Activated CD4-positive, alpha-beta T cell treated with anti-CD3 and anti-CD28 coated beads, Interleukin-10, Interleukin-2, amounts not matched to agents 100 ng/mL and 50 ng/mL, durations not matched to agents 16 hours and 8 hours (primary cell): ENCODE measurements at regions not wholly inside any gene's neighbourhood (a gene's known extent, or its start where the extent isn't known, plus 50 kb on each side); places are given as distances from the start of the nearest gene placed in this dataset.

ENCODE experiments used
- DNase-seq: peaks from one replicate; pipeline ENCODE4 v3.0.0-alpha.2; 2020

- DNase-seq, result no peak
Observed at GRCh38 chr13:39245688-39246087, 207.4 kb downstream of the NHLRC3 start.

- DNase-seq, result no peak
Observed at GRCh38 chr13:39249982-39250381, 211.7 kb downstream of the NHLRC3 start.

- no peak for DNase-seq
Observed at GRCh38 chr13:39250440-39250839, 212.2 kb downstream of the NHLRC3 start.

DNA sequence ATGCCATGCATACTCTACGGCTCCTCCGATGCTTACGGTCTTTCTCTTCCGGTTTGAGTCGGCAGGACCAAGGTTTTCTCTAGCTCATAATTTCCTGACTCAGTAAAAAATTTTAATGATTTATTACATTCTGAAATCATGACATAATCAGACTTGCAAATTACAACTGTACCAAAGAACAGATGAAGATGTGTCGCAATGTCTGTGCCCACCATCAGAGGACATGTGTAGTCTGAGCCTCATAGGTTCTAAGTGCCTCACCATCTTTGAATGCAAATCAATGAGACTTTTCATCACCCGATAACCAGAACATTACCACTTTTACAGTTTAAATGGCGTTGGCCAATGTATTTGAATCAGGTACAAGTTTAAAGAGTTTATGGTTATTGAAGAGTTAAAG is 213.1 kb downstream of the NHLRC3 start:
- no peak for DNase-seq

DNA sequence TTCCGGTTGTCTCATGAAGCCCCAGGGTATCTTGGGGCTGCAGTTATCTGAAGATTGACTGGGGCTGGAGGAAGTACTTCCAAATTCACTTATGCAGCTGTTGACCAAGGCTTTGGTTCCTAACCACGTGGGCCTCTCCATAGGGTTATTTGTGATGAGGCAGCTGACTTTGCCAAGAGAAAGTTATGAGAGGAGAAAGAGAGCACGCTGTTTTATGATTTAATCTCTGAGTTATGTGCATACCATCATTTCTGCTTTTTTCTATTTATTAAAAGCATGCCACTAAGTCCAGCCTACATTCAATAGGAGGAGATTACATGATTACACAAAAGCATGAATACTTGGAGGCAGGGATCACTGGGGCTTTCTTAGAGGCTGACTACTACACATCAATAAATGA is 215.5 kb downstream of the NHLRC3 start:
- DNase-seq, result no peak

- no peak for DNase-seq
Observed at GRCh38 chr13:39254601-39255000, 216.3 kb downstream of the NHLRC3 start.

DNA sequence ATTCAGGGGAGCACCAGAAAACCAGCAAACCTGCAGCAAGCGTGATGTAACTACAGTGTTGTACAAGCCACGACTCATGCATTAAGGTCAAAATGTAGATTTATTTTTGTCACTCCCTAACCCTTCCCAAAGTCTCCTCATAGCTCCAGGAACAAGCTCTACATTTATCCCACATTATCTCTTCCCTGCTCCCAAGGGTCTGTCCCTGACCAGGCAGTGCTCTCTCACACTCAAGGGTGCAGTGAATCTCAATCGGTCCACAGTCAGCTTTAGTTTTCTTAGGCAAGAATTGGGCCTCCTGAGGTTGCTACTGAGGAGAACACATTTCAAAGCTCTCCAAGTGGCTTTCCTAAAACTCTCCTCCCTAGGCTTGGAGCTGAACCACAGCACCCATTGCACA is 219.4 kb downstream of the NHLRC3 start:
- no peak for DNase-seq

GRCh38 chr13:39259371-39260140 is 221.3 kb downstream of the NHLRC3 start:
- peak; percentile 9 for DNase-seq

DNA sequence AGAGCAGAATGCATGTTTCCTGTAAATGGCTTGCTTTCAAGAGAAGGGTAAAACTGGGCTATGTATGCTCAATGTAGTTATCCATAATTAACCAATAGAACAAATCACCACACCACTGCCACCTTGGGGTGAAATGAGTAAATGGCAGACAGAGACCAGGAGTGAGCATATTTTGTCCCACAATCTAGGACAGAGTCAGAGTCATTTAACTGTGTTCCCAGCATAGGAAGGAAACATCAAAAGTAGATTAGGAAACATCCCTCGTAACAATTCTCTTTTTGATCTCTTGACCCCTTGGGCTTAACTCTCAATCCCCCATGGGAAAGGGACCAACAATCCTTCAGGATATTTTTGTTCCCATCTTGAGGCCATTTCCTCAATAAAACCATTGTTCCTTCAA is 224.8 kb downstream of the NHLRC3 start:
- DNase-seq, result peak; percentile 64

- no peak for DNase-seq
Observed at GRCh38 chr13:39263531-39263930, 225.3 kb downstream of the NHLRC3 start.

DNA sequence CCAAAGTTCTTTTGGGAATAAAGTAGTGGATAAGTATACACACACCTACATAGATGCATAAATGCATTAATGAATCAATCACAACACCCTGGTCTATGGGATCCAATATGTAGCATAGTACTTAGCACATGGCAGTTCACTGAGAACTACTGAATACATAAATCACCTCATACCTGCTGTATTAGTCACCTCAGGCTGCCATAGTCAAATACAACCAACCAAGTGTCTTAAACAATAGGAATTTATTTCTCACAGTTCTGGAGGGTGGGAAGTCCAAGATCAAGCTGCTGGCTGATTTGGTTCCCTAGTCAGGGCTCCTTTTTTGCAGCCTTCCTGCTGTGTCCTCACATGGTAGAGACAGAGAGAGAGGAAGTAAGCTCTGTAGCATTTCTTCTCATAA is 228.2 kb downstream of the NHLRC3 start:
- no peak for DNase-seq

DNA sequence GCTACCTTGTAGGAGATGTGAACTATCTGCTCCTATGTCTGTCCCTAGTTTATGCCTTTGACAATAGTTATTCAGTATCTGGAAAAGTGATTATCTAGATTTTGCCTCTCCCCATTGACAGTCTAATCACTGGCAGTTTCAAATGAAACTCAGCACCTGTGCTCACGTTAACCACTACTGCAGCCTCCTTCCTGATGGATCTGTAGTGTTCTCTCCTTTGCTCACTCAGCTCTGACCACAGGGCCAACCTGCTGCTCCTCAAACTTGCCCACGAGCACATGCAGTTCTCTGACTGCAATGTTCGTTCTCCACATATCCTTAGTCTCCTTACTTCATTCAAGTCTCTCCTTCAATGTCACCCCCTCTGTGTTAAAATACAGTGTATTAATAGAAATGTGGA is 230.1 kb downstream of the NHLRC3 start:
- no peak for DNase-seq

- DNase-seq, result no peak
Observed at GRCh38 chr13:39269004-39269403, 230.7 kb downstream of the NHLRC3 start.

DNA sequence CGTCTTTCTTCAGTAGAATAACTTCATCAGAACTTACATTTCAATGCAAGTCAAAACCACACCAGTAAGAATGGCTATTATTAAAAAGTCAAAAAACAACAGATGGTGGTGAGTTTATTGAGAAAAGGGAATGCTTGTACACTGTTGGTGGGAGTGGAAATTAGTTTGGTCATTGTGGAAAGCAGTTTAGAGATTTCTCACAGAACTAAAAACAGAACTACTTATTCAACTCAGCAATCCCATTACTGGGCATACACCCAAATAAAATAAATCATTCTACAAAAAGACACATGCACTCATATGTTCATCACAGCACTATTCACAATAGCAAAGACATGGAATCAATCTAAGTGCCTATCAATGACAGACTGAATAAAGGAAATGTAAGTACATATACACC is 231.2 kb downstream of the NHLRC3 start:
- DNase-seq, result no peak

GRCh38 chr13:39272994-39273393 is 234.7 kb downstream of the NHLRC3 start:
- DNase-seq, result no peak

GRCh38 chr13:39273953-39274738 is 235.9 kb downstream of the NHLRC3 start:
- no peak for DNase-seq

DNA sequence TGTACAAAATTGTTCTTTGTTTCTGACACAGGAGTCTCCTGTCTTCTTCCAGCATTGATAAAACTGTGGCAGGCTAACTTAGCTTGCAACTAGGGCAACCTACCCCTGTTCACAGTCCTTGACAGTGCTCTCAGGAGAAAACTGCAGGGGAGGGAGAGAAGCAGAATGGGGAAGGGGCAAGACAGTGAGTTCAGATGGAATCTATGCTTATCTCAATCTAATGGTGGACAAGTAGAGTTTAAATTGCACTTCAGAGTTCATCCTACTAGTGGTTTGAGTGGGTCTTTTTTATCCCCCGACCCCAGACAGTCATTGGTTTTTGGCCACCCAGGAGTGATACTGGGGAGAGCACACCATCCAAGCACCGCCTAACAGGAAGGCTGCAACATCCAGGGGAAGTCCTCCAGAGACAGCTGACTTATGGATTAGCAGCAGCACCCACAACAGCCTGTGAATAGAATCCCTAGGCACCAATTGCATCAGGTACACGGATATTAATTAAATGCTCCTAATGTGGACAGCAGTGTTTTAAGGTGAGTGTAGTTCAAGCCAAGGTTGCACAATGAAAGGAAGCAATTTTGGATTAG is 236.6 kb downstream of the NHLRC3 start:
- no peak for DNase-seq

- no peak for DNase-seq
Observed at GRCh38 chr13:39279077-39279476, 240.8 kb downstream of the NHLRC3 start.

DNA sequence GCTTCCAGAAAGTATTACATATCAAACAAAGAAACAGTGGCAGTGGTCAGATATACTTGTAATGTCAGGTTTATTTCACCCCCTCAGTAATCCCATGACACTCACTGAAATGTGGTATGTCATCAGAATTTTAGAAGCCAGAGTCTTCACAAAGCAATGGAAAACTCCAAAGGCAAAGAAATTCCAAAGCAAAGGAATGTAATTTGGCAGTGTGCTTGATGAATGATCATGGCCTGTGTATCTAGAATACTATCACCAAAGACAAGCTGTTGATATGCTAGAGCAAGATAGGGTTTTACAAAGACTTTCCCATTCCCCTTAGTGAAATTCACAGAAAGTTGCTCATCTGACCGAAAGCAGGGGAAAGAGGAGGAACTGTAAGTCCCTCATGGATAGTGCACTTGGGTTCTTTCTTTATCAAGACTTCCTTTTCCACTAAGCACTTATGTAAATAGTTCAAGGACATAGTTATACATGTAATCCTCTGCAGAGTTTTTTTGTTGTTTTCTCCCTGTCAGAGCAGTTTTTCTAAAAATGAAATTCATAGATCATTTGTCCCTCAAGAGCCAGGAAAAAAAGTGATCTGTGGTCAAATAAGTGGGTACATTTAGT is 243.4 kb downstream of the NHLRC3 start:
- no peak for DNase-seq

- DNase-seq, result no peak
Observed at GRCh38 chr13:39282400-39282972, 244.2 kb downstream of the NHLRC3 start.

- DNase-seq, result no peak
Observed at GRCh38 chr13:39283072-39283471, 244.8 kb downstream of the NHLRC3 start.

DNA sequence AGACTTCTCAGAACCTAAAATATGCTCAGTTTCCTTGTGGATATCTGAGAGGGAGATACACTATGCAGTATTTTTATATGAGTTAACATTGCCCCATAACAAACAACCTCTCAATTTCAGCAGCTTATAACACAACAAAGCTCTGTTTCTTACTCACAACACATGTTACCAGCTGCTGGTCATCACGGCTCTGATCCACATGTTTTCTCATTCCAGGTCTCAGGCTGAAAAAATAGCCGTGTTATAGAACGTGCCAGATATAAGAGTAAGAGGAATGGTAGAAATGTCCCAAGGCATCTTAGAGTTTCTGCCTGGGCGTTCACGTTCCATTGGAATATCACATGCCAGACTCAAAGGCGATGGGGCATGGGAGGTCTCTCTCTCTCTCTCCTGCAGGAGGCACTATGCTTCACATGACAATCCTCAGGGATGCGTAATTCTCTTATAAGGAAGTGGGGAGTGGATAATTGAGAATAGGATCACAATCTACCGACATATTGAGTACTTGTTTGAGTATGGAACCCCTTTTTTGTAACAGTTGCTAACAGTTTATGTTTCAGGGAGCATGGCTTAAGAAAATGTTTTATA is 246.6 kb downstream of the NHLRC3 start:
- no peak for DNase-seq
